ENCODE measurements at regions not wholly inside any gene's neighbourhood (a gene's known extent, or its start where the extent isn't known, plus 50 kb on each side); places are given as distances from the start of the nearest gene placed in this dataset.
A peak's percentile ranks its signal among the peaks of the same experiment; 100 is the strongest.

GRCh38 chr4:89570931-89571330 lies 263.3 kb upstream of the GPRIN3 start:
- no peak for TF ChIP-seq CTCF (IDR thresholded peaks at IDR 0.05; ENCODE audit: unreplicated experiment)
- ChIA-PET CTCF (interaction anchor here (0.6 kb wide), 2 partner anchors 469 to 517 kb away, joined by 3 read pairs; no protein-coding TSS in a partner anchor), POLR2A (no interaction called here)
- H3K36me3 Mint-ChIP-seq (ENCODE audit: insufficient read depth, unreplicated experiment), result no peaks in the 10 kb centered on the region
- H3K27me3 Mint-ChIP-seq (ENCODE audit: insufficient read depth, unreplicated experiment), result no peaks in the 10 kb centered on the region
- H3K4me1 Mint-ChIP-seq (ENCODE audit: insufficient read depth, unreplicated experiment), result no peaks in the 10 kb centered on the region
- H3K9me3 Mint-ChIP-seq (ENCODE audit: unreplicated experiment), result no peaks in the 10 kb centered on the region
- no TSS peak for BruUV-seq (replicated peaks)
- no peak overlapping the region for H3K4me3 Mint-ChIP-seq (ENCODE audit: unreplicated experiment)
- H3K27ac Mint-ChIP-seq (ENCODE audit: low read depth, unreplicated experiment), result no peak overlapping the region
- no peak for DNase-seq (ENCODE audit: unreplicated experiment)
- intact Hi-C loops (cut with micrococcal nuclease), result no loop called here

GRCh38 chr4:89567936-89568335 lies 260.3 kb upstream of the GPRIN3 start:
- Mint-ChIP-seq H3K4me3 (ENCODE audit: unreplicated experiment) (no peak overlapping the region), H3K27ac (ENCODE audit: low read depth, unreplicated experiment) (no peak overlapping the region), H3K27me3 (ENCODE audit: insufficient read depth, unreplicated experiment) (no peaks in the 10 kb centered on the region), H3K4me1 (ENCODE audit: insufficient read depth, unreplicated experiment) (peaks cover 13% of the 10 kb centered on the region), H3K9me3 (ENCODE audit: unreplicated experiment) (no peaks in the 10 kb centered on the region), H3K36me3 (ENCODE audit: insufficient read depth, unreplicated experiment) (no peaks in the 10 kb centered on the region)
- no peak for DNase-seq (ENCODE audit: unreplicated experiment)
- ChIA-PET POLR2A (no interaction called here), CTCF (no interaction called here)
- no TSS peak for BruUV-seq (replicated peaks)
- TF ChIP-seq CTCF (IDR thresholded peaks at IDR 0.05; ENCODE audit: unreplicated experiment), result no peak
- intact Hi-C loops (cut with micrococcal nuclease), result no loop called here

GRCh38 chr4:89563431-89563830 lies 255.8 kb upstream of the GPRIN3 start:
- no peaks in the 10 kb centered on the region for H3K36me3 Mint-ChIP-seq (ENCODE audit: insufficient read depth, unreplicated experiment)
- intact Hi-C loops (cut with micrococcal nuclease), result no loop called here
- H3K4me3 Mint-ChIP-seq (ENCODE audit: unreplicated experiment), result no peak overlapping the region
- no peak for DNase-seq (ENCODE audit: unreplicated experiment)
- ChIA-PET POLR2A (no interaction called here), CTCF (no interaction called here)
- H3K9me3 Mint-ChIP-seq (ENCODE audit: unreplicated experiment), result no peaks in the 10 kb centered on the region
- peaks cover 14% of the 10 kb centered on the region for H3K4me1 Mint-ChIP-seq (ENCODE audit: insufficient read depth, unreplicated experiment)
- no peak for TF ChIP-seq CTCF (IDR thresholded peaks at IDR 0.05; ENCODE audit: unreplicated experiment)
- H3K27ac Mint-ChIP-seq (ENCODE audit: low read depth, unreplicated experiment), result peak overlapping the region; percentile 62
- no TSS peak for BruUV-seq (replicated peaks)
- no peaks in the 10 kb centered on the region for H3K27me3 Mint-ChIP-seq (ENCODE audit: insufficient read depth, unreplicated experiment)

- Mint-ChIP-seq H3K27me3 (ENCODE audit: insufficient read depth, unreplicated experiment) (no peaks in the 10 kb centered on the region), H3K4me3 (ENCODE audit: unreplicated experiment) (no peak overlapping the region), H3K4me1 (ENCODE audit: insufficient read depth, unreplicated experiment) (peaks cover 14% of the 10 kb centered on the region), H3K36me3 (ENCODE audit: insufficient read depth, unreplicated experiment) (no peaks in the 10 kb centered on the region), H3K27ac (ENCODE audit: low read depth, unreplicated experiment) (peak overlapping the region; percentile 62), H3K9me3 (ENCODE audit: unreplicated experiment) (no peaks in the 10 kb centered on the region)
- ChIA-PET CTCF (interaction anchor here (1.0 kb wide), 1 partner anchor 24 kb away, joined by 3 read pairs; no protein-coding TSS in a partner anchor), POLR2A (no interaction called here)
- no peak for DNase-seq (ENCODE audit: unreplicated experiment)
- no peak for TF ChIP-seq CTCF (IDR thresholded peaks at IDR 0.05; ENCODE audit: unreplicated experiment)
- no TSS peak for BruUV-seq (replicated peaks)
- intact Hi-C loops (cut with micrococcal nuclease), result no loop called here
Observed at GRCh38 chr4:89562746-89563145, 255.1 kb upstream of the GPRIN3 start.

All from MCF 10A (cell line).